ENCODE measurements at regions not wholly inside any gene's neighbourhood (a gene's known extent, or its start where the extent isn't known, plus 50 kb on each side); places are given as distances from the start of the nearest gene placed in this dataset.

DNA sequence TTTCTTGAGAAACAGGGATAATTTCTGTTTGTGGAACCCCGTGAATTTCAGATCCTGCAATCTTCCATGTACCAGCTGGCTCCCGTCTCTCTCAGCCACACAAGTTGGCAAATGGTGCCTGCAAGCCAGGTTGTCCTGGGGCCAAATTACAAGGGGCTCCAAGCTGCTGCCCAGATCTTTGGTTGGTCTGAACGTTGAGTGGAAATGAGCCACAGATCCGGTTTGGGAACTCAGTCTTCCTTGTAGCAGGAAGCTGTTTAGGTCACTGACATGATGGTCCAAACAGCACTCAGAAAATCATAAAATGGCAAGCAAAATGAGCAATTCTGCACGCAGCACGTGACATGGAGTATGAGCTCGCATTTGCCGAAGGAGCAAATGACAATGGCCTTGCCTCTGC is 1496.4 kb downstream of the TBC1D22A start:
- H2BK5ac ChIP-seq (ENCODE audit: low read depth, low read length, poor library complexity, severe bottlenecking): no peak overlapping the region
- intact Hi-C loops (cut with micrococcal nuclease): no loop called here
- H2BK15ac ChIP-seq (ENCODE audit: low read depth, low read length): no peak overlapping the region
- no peak overlapping the region for H3K9ac ChIP-seq (ENCODE audit: low read depth, low read length)
- dilution Hi-C loops (cut with HindIII; ENCODE audit: low sequenced_read_pairs, unreplicated experiment): no loop called here
- DNase-seq: no peak
- no peak for ATAC-seq (ENCODE audit: low read depth)
- H3K18ac ChIP-seq (ENCODE audit: low read depth, low read length): no peak overlapping the region
- no peak overlapping the region for H4K8ac ChIP-seq (ENCODE audit: low read depth in 2 of 2, low read length in 2 of 2)
- no peak overlapping the region for H2BK20ac ChIP-seq (ENCODE audit: low read depth, low read length)
- H3K23ac ChIP-seq (ENCODE audit: low read depth, low read length): no peak overlapping the region
- H3K9me1 ChIP-seq (ENCODE audit: insufficient read depth, low read length): no peaks in the 10 kb centered on the region
- ChIA-PET CTCF (no interaction called here), POLR2A (ENCODE audit: unreplicated experiment) (no interaction called here)
- WGBS, 2 experiments (ENCODE audit: extremely low coverage in 2 of 2, insufficient read length in 1 of 2): 88% methylated on average over 3 of the region's 8 CpGs; no CpG with 5 or more reads in 1 of the 2 experiments
- no peak overlapping the region for H3K4me2 ChIP-seq (ENCODE audit: low read depth, low read length)
- H3K4me1 ChIP-seq (ENCODE audit: control insufficient read depth, insufficient read depth, low read length): no peaks in the 10 kb centered on the region
- BruUV-seq (replicated peaks): no TSS peak
- H2AK9ac ChIP-seq (replicated peaks; ENCODE audit: low read depth, low read length, poor library complexity): no peak overlapping the region
- peaks cover 59% of the 10 kb centered on the region for H3K9me3 ChIP-seq (ENCODE audit: control insufficient read depth, insufficient read depth, low read length)
- no peak overlapping the region for H4K91ac ChIP-seq (ENCODE audit: insufficient read depth, low read depth, low read length)
- no peak overlapping the region for H2BK120ac ChIP-seq (ENCODE audit: low read depth, low read length)
- H3K27ac ChIP-seq (ENCODE audit: insufficient read depth, low read length): no peak overlapping the region
- H3K36me3 ChIP-seq (ENCODE audit: control insufficient read depth, insufficient read depth, low read length): no peaks in the 10 kb centered on the region
- no peak overlapping the region for H2AFZ ChIP-seq (replicated peaks; ENCODE audit: low read length, poor library complexity)
- H2AK5ac ChIP-seq (ENCODE audit: low read depth, low read length): no peak overlapping the region
- in situ Hi-C loops (cut with MboI; ENCODE audit: low sequenced_read_pairs): no loop called here
- no peak overlapping the region for H4K5ac ChIP-seq (ENCODE audit: low read depth, low read length)
- H4K20me1 ChIP-seq (ENCODE audit: insufficient read depth, low read length): no peaks in the 10 kb centered on the region
- H3K79me1 ChIP-seq (ENCODE audit: low read depth in 1 of 2, low read length in 2 of 2): no peaks in the 10 kb centered on the region
- H3K27me3 ChIP-seq (ENCODE audit: control insufficient read depth, insufficient read depth, low read length): no peaks in the 10 kb centered on the region
- H3K4me3 ChIP-seq (ENCODE audit: insufficient read depth, low read depth, low read length): no peak overlapping the region
- no peak overlapping the region for H3K14ac ChIP-seq (replicated peaks; ENCODE audit: low read depth, low read length)
- H3K56ac ChIP-seq (ENCODE audit: extremely low read depth, insufficient read depth, low read length): no peak overlapping the region
- H3K4ac ChIP-seq (ENCODE audit: low read depth, low read length): no peak overlapping the region
- TF ChIP-seq CHD1 (IDR thresholded peaks at IDR 0.05; ENCODE audit: low read depth, low read length) (no peak), SMC3 (IDR thresholded peaks at IDR 0.05; ENCODE audit: low read depth, low read length) (no peak), NFE2L2 (IDR thresholded peaks at IDR 0.05; ENCODE audit: low read depth, low read length) (no peak), MXI1 (IDR thresholded peaks at IDR 0.05; ENCODE audit: borderline replicate concordance, low read depth, low read length) (no peak), FOS (IDR thresholded peaks at IDR 0.05; ENCODE audit: low read depth, low read length) (no peak), MAFK (IDR thresholded peaks at IDR 0.05; ENCODE audit: low read depth, low read length) (no peak), MAZ (IDR thresholded peaks at IDR 0.05; ENCODE audit: borderline replicate concordance, low read depth, low read length) (no peak), RCOR1 (IDR thresholded peaks at IDR 0.05; ENCODE audit: insufficient replicate concordance, low read length) (no peak), POLR2A (IDR thresholded peaks at IDR 0.05; ENCODE audit: low read depth, low read length) (no peak), RFX5 (IDR thresholded peaks at IDR 0.05; ENCODE audit: low read depth, low read length) (no peak), CEBPB (IDR thresholded peaks at IDR 0.05; ENCODE audit: low read depth, low read length) (no peak)
- TF ChIP-seq, protein P1, sequence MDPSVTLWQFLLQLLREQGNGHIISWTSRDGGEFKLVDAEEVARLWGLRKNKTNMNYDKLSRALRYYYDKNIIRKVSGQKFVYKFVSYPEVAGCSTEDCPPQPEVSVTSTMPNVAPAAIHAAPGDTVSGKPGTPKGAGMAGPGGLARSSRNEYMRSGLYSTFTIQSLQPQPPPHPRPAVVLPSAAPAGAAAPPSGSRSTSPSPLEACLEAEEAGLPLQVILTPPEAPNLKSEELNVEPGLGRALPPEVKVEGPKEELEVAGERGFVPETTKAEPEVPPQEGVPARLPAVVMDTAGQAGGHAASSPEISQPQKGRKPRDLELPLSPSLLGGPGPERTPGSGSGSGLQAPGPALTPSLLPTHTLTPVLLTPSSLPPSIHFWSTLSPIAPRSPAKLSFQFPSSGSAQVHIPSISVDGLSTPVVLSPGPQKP (IDR thresholded peaks at IDR 0.05; ENCODE audit: borderline replicate concordance, low read depth, low read length): no peak
- TF ChIP-seq, protein P2, sequence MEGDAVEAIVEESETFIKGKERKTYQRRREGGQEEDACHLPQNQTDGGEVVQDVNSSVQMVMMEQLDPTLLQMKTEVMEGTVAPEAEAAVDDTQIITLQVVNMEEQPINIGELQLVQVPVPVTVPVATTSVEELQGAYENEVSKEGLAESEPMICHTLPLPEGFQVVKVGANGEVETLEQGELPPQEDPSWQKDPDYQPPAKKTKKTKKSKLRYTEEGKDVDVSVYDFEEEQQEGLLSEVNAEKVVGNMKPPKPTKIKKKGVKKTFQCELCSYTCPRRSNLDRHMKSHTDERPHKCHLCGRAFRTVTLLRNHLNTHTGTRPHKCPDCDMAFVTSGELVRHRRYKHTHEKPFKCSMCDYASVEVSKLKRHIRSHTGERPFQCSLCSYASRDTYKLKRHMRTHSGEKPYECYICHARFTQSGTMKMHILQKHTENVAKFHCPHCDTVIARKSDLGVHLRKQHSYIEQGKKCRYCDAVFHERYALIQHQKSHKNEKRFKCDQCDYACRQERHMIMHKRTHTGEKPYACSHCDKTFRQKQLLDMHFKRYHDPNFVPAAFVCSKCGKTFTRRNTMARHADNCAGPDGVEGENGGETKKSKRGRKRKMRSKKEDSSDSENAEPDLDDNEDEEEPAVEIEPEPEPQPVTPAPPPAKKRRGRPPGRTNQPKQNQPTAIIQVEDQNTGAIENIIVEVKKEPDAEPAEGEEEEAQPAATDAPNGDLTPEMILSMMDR (conservative IDR thresholded peaks at IDR 0.05; ENCODE audit: low read depth, low read length): no peak

All from IMR-90 (cell line).